ENCODE measurements at regions not wholly inside any gene's neighbourhood (a gene's known extent, or its start where the extent isn't known, plus 50 kb on each side); places are given as distances from the start of the nearest gene placed in this dataset.

DNA sequence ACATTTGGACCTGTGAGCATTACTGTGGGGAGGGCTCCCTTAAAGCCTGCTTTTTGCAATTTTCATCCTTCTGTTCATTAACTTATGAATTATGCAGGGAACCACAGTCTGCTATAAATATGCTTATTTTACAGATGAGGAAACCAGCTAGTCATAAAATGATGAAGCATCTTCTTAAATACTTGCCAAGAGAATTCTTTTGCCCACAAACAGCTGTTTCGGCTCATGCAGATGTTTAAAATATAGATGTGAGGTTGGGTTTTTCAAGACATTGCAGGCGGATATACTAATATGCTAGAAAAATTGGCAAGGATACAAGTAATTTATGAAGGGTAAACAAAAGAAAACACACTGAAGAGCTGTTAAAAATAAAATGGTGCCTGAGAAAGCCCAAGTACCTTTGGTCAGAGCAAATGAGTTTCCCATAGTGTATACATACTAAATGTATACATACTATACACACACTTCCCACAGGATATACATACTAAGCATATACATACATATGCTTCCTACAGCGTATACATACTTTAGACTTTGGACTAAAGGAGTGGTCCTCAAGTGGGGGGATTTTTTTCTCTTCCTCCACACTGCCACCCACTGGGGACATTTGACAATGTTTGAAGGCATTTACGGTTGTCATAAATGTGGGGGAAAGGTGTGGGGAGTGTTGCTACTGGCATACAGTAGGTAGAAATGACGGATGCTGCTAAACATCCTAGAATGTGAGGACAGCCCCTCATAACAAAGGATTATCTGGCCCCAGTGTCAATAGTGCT lies 164.9 kb upstream of the CSNK1A1L start:
- no peaks in the 10 kb centered on the region for H3K79me2 ChIP-seq (ENCODE audit: insufficient read depth)
- TF ChIP-seq EZH2 (IDR thresholded peaks at IDR 0.05; ENCODE audit: insufficient read depth, poor library complexity, severe bottlenecking): no peak
- TF ChIP-seq EZH2phosphoT487 (IDR thresholded peaks at IDR 0.05; ENCODE audit: insufficient read depth, low read depth): no peak
- WGBS, 2 experiments (ENCODE audit: low coverage in 1 of 2, low lambda C conversion rate in 2 of 2, missing lambda C conversion rate in 2 of 2): 86 to 92% methylated on average over 5 of the region's 5 CpGs
- no peaks in the 10 kb centered on the region for H3K36me3 ChIP-seq (ENCODE audit: low read depth)
- no peak overlapping the region for H3K4me3 ChIP-seq
- H2AFZ ChIP-seq: no peak overlapping the region
- H3K4me1 ChIP-seq (ENCODE audit: insufficient read depth): no peaks in the 10 kb centered on the region
- no peaks in the 10 kb centered on the region for H3K27me3 ChIP-seq (replicated peaks; ENCODE audit: insufficient read depth)
- H3K4me2 ChIP-seq (ENCODE audit: unreplicated experiment): no peak overlapping the region
- in situ Hi-C loops (cut with MboI): no loop called here
- H4K20me1 ChIP-seq (ENCODE audit: insufficient read depth): no peaks in the 10 kb centered on the region
- no peaks in the 10 kb centered on the region for H3K9me2 ChIP-seq (ENCODE audit: insufficient read depth)
- DNase-seq: no peak
- no peak overlapping the region for H3K27ac ChIP-seq
- no peak overlapping the region for H3K9ac ChIP-seq
- no peaks in the 10 kb centered on the region for H3K9me3 ChIP-seq (ENCODE audit: low read depth)
- no peaks in the 10 kb centered on the region for H3F3A ChIP-seq (ENCODE audit: insufficient read depth)

GRCh38 chr13:37263871-37264270 lies 158.4 kb upstream of the CSNK1A1L start:
- H3K9me3 ChIP-seq (ENCODE audit: low read depth): no peaks in the 10 kb centered on the region
- H3K9ac ChIP-seq: no peak overlapping the region
- DNase-seq: no peak
- no peak overlapping the region for H3K27ac ChIP-seq
- H3K79me2 ChIP-seq (ENCODE audit: insufficient read depth): no peaks in the 10 kb centered on the region
- no peak overlapping the region for H3K4me2 ChIP-seq (ENCODE audit: unreplicated experiment)
- H3K4me1 ChIP-seq (ENCODE audit: insufficient read depth): no peaks in the 10 kb centered on the region
- no peaks in the 10 kb centered on the region for H3K9me2 ChIP-seq (ENCODE audit: insufficient read depth)
- no peaks in the 10 kb centered on the region for H3K36me3 ChIP-seq (ENCODE audit: low read depth)
- no peak overlapping the region for H2AFZ ChIP-seq
- H3F3A ChIP-seq (ENCODE audit: insufficient read depth): no peaks in the 10 kb centered on the region
- H3K27me3 ChIP-seq (replicated peaks; ENCODE audit: insufficient read depth): no peaks in the 10 kb centered on the region
- H3K4me3 ChIP-seq: no peak overlapping the region
- TF ChIP-seq EZH2phosphoT487 (IDR thresholded peaks at IDR 0.05; ENCODE audit: insufficient read depth, low read depth) (no peak), EZH2 (IDR thresholded peaks at IDR 0.05; ENCODE audit: insufficient read depth, poor library complexity, severe bottlenecking) (no peak)
- 50 to 56% methylated on average over 2 of the region's 2 CpGs for WGBS, 2 experiments (ENCODE audit: low coverage in 1 of 2, low lambda C conversion rate in 2 of 2, missing lambda C conversion rate in 2 of 2)
- in situ Hi-C loops (cut with MboI): no loop called here
- no peaks in the 10 kb centered on the region for H4K20me1 ChIP-seq (ENCODE audit: insufficient read depth)

- H3K27me3 ChIP-seq (replicated peaks; ENCODE audit: insufficient read depth): no peaks in the 10 kb centered on the region
- WGBS, 2 experiments (ENCODE audit: low coverage in 1 of 2, low lambda C conversion rate in 2 of 2, missing lambda C conversion rate in 2 of 2): 70 to 73% methylated on average over 2 of the region's 2 CpGs
- in situ Hi-C loops (cut with MboI): no loop called here
- no peak overlapping the region for H3K4me3 ChIP-seq
- H3K27ac ChIP-seq: no peak overlapping the region
- no peaks in the 10 kb centered on the region for H3K4me1 ChIP-seq (ENCODE audit: insufficient read depth)
- no peak overlapping the region for H2AFZ ChIP-seq
- no peaks in the 10 kb centered on the region for H3K9me3 ChIP-seq (ENCODE audit: low read depth)
- no peak for TF ChIP-seq EZH2 (IDR thresholded peaks at IDR 0.05; ENCODE audit: insufficient read depth, poor library complexity, severe bottlenecking)
- TF ChIP-seq EZH2phosphoT487 (IDR thresholded peaks at IDR 0.05; ENCODE audit: insufficient read depth, low read depth): no peak
- no peak overlapping the region for H3K9ac ChIP-seq
- H3F3A ChIP-seq (ENCODE audit: insufficient read depth): no peaks in the 10 kb centered on the region
- no peak overlapping the region for H3K4me2 ChIP-seq (ENCODE audit: unreplicated experiment)
- H4K20me1 ChIP-seq (ENCODE audit: insufficient read depth): no peaks in the 10 kb centered on the region
- H3K36me3 ChIP-seq (ENCODE audit: low read depth): no peaks in the 10 kb centered on the region
- H3K79me2 ChIP-seq (ENCODE audit: insufficient read depth): no peaks in the 10 kb centered on the region
- DNase-seq: no peak
- no peaks in the 10 kb centered on the region for H3K9me2 ChIP-seq (ENCODE audit: insufficient read depth)
Measured at GRCh38 chr13:37257706-37258105, 152.2 kb upstream of the CSNK1A1L start.

DNA sequence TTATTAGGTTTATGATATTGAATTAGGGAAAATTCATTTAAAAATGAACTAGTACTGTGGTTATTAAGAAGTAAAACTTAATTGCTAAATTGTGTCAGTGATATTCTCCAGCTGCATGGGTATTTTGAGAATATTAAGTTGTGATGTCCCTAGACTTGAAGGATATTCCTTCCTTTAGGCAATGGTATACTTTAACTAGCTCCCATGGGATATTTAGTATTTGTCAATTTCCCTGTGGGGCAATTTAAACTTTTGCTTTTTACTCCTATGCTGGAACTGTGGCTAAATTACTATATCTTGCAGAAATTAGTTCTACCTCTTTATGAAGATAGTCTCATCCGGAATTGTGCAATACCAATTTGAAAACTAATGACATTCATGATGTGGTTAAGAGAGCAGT lies 151.6 kb upstream of the CSNK1A1L start:
- Histone ChIP-seq H3K9me2 (ENCODE audit: insufficient read depth) (no peaks in the 10 kb centered on the region), H3K79me2 (ENCODE audit: insufficient read depth) (no peaks in the 10 kb centered on the region), H3F3A (ENCODE audit: insufficient read depth) (no peaks in the 10 kb centered on the region), H3K4me2 (ENCODE audit: unreplicated experiment) (no peak overlapping the region), H3K9ac (no peak overlapping the region), H4K20me1 (ENCODE audit: insufficient read depth) (no peaks in the 10 kb centered on the region), H3K36me3 (ENCODE audit: low read depth) (no peaks in the 10 kb centered on the region), H3K27me3 (replicated peaks; ENCODE audit: insufficient read depth) (no peaks in the 10 kb centered on the region), H3K27ac (no peak overlapping the region), H3K4me1 (ENCODE audit: insufficient read depth) (no peaks in the 10 kb centered on the region), H3K9me3 (ENCODE audit: low read depth) (no peaks in the 10 kb centered on the region), H2AFZ (no peak overlapping the region), H3K4me3 (no peak overlapping the region)
- no peak for DNase-seq
- in situ Hi-C loops (cut with MboI): no loop called here
- 55 to 59% methylated on average over 1 of the region's 1 CpG for WGBS, 2 experiments (ENCODE audit: low coverage in 1 of 2, low lambda C conversion rate in 2 of 2, missing lambda C conversion rate in 2 of 2)
- TF ChIP-seq EZH2phosphoT487 (IDR thresholded peaks at IDR 0.05; ENCODE audit: insufficient read depth, low read depth) (no peak), EZH2 (IDR thresholded peaks at IDR 0.05; ENCODE audit: insufficient read depth, poor library complexity, severe bottlenecking) (no peak)
